ENCODE measurements at regions not wholly inside any gene's neighbourhood (a gene's known extent, or its start where the extent isn't known, plus 50 kb on each side); places are given as distances from the start of the nearest gene placed in this dataset.

- DNase-seq = no peak
Observed at GRCh38 chr11:119904531-119905035, 175.6 kb upstream of the NECTIN1 start.

GRCh38 chr11:119903821-119904220 lies 174.8 kb upstream of the NECTIN1 start:
- DNase-seq = no peak

- DNase-seq = no peak
Observed at GRCh38 chr11:119903389-119903788, 174.4 kb upstream of the NECTIN1 start.

DNA sequence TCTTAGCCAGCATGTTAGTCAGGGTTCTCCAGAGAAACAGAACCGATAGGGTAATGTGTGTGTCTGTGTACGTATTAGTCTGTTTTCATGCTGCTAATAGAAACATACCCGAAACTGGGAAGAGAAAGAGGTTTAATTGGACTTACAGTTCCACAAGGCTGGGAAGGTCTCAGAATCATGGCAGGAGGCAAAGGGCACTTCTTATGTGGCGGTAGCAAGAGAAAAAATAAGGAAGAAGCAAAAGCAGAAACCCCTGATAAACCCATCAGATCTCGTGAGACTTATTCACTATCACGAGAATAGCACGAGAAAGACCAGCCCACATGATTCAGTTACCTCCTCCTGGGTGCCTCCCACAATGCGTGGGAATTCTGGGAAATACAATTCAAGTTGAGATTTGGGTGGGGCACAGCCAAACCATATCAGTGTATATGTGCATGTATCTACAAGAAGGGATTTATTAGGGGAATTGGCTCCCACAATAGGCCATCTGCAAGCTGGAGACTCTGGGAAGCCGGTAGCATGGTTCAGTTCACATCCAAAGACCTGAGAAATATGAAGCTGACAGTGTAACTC lies 173.7 kb upstream of the NECTIN1 start:
- DNase-seq = no peak

GRCh38 chr11:119901657-119902577 lies 172.9 kb upstream of the NECTIN1 start:
- DNase-seq = no peak

DNA sequence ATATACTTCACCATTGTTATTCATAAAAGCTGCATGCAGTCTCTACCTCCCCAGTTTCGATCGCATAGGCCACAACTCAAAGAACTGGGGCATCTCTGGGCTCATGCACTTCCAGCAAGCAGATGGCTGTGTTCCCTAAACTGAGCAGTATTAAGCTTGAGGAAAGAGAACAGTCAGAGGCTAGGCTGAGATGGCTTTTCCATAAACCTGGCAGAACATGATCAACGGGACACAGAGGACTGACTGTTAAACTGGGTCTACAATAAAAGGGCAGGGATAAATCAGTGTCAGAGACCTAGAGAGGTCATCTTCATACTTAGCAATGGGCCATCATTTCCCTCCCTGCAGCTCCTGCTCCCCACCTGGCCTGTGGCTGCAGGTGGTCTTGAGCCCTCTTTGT lies 171.0 kb upstream of the NECTIN1 start:
- DNase-seq = no peak

- DNase-seq = no peak
Observed at GRCh38 chr11:119897576-119897975, 168.6 kb upstream of the NECTIN1 start.

- DNase-seq = no peak
Observed at GRCh38 chr11:119897046-119897440, 168.0 kb upstream of the NECTIN1 start.

GRCh38 chr11:119896387-119897045 lies 167.5 kb upstream of the NECTIN1 start:
- DNase-seq = no peak

DNA sequence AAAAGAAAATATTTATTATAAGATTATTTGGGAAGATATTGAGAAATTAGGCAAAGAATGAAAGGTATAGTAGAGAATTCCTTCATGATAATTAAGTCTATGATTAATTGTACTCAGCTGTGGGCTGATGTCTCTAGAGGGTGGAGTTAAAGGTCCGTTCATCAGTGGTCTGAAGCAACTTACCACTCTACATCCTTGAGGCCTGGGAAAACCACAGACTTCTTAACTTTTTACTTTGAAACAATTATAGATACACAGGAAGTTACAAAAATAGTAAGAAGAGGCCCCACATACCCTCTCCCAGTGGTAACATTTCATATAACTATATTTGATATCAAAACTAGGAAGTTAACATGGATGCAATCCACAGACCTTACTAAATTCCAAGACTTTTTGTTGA lies 167.0 kb upstream of the NECTIN1 start:
- DNase-seq = no peak

- no peak for DNase-seq
Observed at GRCh38 chr11:119894916-119895315, 165.9 kb upstream of the NECTIN1 start.

GRCh38 chr11:119892311-119892808 lies 163.4 kb upstream of the NECTIN1 start:
- no peak for DNase-seq

- DNase-seq = no peak
Observed at GRCh38 chr11:119891055-119891768, 162.2 kb upstream of the NECTIN1 start.

DNA sequence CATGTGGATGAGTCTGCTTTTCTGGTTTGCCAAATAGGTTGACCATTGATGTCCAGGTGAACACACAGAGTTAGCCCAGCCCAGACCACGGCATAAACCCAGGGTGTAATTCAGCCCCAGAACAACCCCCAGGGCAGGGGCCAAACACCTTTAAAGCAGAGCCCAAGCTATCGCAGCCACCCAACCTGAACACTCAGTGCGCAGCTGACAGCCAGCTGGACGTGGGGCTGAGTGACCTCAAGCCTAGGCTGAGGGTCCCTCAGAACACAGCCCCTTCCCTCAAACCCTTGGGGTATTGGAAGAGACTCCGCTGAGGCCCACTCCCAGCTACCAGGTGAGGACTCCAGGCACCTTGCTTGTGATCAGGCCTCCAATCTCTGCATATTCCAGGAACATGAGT lies 161.5 kb upstream of the NECTIN1 start:
- DNase-seq = no peak

GRCh38 chr11:119889728-119890280 lies 160.8 kb upstream of the NECTIN1 start:
- DNase-seq = no peak

- DNase-seq = no peak
Observed at GRCh38 chr11:119889111-119889510, 160.1 kb upstream of the NECTIN1 start.

DNA sequence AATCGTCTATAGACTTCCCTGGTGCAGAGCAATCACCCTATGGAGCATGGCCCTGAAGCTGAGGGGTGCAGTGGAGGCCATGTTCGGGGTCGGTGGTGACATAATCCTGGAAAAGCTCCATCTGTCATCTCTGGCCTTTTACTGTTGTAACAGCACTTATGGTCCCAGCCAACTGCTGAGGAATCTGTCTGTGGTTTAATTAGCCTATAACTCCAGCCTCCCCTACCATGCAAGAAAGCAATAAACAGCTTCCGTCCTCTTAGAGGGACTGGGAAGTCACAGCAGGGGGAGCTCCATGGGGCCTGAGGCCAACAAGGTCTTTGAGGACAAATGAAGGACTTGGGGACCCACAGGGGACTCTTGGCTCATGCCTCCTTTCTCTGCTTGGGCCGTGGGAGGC lies 159.1 kb upstream of the NECTIN1 start:
- no peak for DNase-seq

DNA sequence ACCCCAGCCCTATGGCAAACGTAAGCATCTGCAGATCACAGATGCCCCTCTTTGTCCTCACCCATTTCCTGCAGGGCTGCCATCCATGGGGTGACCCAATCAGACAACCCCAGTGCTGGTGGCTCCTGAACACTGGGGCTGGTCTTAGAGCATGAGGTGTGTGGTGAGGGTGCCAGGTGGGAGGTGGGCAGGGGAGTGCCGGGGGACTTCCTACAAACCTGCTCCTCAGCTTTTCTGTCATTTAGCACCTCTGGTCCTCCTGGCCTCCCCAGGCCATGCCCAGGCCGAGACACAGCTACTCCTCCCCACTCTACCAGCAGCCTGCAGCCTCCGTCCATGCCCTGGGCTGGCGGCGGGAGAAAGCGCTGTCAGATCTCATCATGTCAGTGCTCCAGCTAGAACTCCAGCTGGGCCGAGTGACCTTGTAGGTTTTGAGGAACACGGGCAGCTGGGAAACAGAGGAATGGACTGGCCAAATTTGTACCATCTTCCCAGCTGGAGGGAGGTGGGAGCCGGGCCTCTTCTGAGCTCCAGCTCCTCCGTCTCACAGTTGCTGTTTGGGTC lies 157.7 kb upstream of the NECTIN1 start:
- no peak for DNase-seq

DNA sequence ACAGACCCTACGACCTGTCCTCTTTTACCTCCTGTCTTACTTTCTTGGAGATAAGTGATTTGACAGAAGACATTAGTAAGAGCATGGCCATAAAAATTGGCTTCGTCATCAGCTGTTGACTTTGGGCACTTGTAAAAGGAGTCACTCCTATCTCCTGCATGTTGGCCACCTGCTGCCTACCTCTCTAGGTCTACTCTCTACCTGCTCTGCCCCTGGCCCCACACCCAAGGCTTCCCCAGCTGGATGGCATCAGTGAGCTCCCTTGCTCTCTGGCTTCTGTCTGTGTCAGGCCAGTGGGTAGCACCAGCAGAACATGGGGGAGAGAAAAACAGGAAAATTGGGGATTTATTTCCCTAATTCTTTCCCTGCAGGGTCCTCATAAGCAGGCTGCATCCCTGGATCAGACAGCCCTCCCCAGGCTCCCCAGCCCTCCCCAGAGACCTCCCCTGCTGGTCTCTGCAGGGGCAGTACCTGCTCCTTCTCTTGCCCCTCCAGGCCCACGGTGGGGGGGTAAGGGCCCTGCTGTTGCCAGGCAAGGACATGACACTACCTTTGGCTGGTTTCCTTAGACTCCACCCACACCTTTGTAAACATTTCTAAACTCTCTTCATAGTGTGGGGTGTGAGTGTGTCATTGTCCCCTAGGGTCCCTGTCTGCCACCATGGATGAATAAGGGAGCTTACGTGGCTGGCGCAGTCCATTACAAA lies 157.0 kb upstream of the NECTIN1 start:
- no peak for DNase-seq

- DNase-seq = peak in 1 of 2 experiments; percentile 12
Observed at GRCh38 chr11:119885067-119885466, 156.1 kb upstream of the NECTIN1 start.

GRCh38 chr11:119882316-119882715 lies 153.3 kb upstream of the NECTIN1 start:
- DNase-seq = no peak

All from SHP77 (cell line).